ENCODE measurements at regions not wholly inside any gene's neighbourhood (a gene's known extent, or its start where the extent isn't known, plus 50 kb on each side); places are given as distances from the start of the nearest gene placed in this dataset.
A peak's percentile ranks its signal among the peaks of the same experiment; 100 is the strongest.
"Not testable (repeated sequence)": the region's sequence is repeated elsewhere in the genome, so short reads cannot be mapped to it uniquely, and the experiment has no call there.

GRCh38 chr15:21774760-21775159 lies 102.8 kb downstream of the POTEB start:
- not testable (repeated sequence) for ATAC-seq

GRCh38 chr15:21766524-21766923 lies 111.0 kb downstream of the POTEB start:
- not testable (repeated sequence) for ATAC-seq

DNA sequence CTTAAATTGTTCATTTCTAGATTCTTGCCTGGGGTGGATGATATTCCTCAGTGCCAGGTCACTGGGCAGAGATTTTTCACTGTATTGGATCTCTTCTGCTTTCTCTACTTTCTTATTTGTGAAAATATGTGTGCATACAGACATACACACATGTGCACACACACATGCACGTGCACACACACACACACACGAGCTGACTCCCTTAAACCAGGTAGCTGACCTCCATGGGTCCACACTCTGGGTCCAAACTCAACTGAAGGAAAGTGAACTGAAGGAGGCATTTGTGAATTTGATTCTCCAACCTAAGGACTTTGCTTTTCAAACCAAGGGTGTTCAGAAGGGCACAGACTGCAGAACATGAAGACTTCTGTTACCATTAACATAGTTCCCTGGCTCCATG lies 113.8 kb downstream of the POTEB start:
- ATAC-seq, result not testable (repeated sequence)

DNA sequence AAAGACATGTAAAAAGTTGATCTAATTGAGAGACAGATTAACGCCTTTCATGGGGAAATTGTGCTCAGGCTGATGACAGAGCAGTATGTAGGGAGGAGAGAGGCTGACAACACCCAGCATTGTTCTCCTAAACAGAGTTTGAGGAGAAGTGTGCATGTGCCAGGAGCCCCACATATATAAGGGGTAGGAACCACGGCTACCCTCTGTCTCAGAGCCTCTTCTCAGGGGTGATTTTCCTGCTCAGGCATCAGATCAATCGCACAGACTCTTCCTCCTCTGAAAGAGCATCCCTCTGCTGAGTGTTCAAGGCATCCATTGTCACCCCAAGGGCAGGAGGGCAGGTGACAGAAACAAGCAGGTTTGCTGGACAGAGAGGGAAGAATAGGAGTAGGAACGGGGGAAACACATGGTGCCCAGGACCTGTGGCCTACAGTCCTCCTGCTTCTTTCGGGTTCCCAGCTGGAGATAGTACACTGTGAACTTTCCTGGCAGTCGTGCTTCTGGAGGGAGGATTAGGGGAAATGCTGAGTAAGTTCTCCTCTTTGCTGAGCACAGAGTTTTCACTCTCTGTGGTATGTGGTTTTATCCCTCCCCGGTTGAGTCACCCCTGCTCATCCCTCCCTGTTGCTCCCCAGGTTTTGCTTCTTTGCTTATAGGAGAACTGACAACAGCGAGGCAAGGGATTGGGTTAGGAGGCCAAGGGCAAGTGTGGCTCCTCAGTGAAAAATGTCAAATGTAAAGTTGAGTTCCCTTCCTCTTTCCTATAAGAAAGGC lies 117.1 kb downstream of the POTEB start:
- ATAC-seq, result not testable (repeated sequence)

GRCh38 chr15:21759401-21760165 lies 118.0 kb downstream of the POTEB start:
- ATAC-seq, result not testable (repeated sequence)

DNA sequence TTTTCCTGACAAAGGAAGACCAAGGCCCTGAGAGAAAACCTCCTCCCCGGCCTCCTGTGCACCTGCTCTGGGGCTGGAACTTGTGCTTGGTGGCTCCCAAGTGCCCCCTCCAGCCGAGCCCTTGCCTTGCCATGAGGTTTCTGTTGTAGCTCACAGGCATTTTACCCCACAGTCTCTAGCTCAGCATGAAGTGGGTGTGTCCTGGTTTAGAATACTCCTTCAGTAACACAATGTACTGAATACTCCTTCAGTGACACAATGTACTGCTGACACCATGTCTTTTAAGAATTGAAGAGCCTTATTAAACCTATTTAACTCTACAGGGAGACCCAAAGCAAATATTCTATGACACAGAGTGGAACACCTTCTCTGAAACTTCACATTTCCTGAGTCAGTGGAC lies 123.7 kb downstream of the POTEB start:
- not testable (repeated sequence) for ATAC-seq

- not testable (repeated sequence) for ATAC-seq
Observed at GRCh38 chr15:21752124-21752957, 125.2 kb downstream of the POTEB start.

GRCh38 chr15:21749173-21749572 lies 128.4 kb downstream of the POTEB start:
- ATAC-seq, result not testable (repeated sequence)

- not testable (repeated sequence) for ATAC-seq
Observed at GRCh38 chr15:21744245-21744915, 133.2 kb downstream of the POTEB start.

GRCh38 chr15:21742067-21742466 lies 135.5 kb downstream of the POTEB start:
- ATAC-seq, result not testable (repeated sequence)

DNA sequence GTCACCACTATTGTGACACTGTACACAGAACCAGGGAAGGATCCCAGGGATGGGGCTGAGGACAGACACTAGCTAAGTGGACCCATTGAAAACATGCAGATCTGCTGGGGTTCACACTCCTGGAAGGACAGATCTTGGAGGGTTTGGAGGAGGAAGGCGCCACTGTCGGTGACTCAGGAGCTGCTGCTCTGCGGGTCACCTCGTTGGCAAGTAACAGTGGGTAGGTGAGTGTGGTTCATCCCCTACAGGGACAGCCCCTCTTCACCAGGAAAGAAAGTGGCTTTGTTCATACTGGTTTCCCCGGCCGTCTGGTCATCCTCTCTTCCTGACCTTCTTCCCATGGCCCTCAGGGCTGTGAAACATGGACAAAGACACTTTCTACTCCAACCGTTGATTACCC lies 139.5 kb downstream of the POTEB start:
- not testable (repeated sequence) for ATAC-seq

GRCh38 chr15:21736443-21736842 lies 141.1 kb downstream of the POTEB start:
- ATAC-seq, result not testable (repeated sequence)

DNA sequence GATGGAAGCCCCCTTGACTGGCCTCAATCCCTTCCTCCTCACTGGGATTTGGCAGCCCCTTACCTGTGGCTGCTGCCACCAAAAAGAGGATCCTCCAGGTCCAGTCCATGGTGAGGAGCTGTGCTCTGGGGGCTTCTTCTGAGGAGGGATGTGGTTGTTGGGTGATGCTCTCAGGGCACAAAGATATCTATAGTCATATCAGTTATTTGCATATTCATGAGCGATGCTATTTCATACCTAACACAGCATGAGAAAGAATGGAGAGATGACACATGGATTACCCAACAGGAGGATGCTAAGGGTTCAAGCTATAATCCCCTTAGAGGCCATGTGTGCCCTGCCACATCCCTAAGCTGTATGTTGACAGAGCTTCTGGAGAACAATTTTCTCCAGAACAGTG lies 141.7 kb downstream of the POTEB start:
- not testable (repeated sequence) for ATAC-seq

- ATAC-seq, result not testable (repeated sequence)
Observed at GRCh38 chr15:21735368-21735767, 142.2 kb downstream of the POTEB start.

DNA sequence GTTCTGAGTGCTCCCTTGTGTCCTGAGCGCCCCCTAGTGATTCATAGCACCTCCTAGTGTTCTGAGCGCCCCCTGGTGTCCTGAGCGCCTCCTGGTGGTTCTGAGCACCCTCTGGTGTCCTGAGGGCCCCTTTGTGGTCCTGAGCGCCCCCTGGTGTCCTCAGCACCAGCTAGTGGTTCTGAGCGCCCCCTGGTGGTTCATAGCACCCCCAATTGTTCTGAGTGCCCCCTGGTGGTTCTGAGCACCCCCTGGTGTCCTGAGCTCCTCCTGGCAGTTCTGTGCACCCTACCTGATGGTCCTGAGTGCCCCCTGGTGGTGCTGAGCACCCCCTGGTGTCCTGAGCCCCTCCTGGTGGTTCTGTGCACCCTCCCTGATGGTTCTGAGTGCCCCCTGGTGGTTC lies 146.0 kb downstream of the POTEB start:
- not testable (repeated sequence) for ATAC-seq

DNA sequence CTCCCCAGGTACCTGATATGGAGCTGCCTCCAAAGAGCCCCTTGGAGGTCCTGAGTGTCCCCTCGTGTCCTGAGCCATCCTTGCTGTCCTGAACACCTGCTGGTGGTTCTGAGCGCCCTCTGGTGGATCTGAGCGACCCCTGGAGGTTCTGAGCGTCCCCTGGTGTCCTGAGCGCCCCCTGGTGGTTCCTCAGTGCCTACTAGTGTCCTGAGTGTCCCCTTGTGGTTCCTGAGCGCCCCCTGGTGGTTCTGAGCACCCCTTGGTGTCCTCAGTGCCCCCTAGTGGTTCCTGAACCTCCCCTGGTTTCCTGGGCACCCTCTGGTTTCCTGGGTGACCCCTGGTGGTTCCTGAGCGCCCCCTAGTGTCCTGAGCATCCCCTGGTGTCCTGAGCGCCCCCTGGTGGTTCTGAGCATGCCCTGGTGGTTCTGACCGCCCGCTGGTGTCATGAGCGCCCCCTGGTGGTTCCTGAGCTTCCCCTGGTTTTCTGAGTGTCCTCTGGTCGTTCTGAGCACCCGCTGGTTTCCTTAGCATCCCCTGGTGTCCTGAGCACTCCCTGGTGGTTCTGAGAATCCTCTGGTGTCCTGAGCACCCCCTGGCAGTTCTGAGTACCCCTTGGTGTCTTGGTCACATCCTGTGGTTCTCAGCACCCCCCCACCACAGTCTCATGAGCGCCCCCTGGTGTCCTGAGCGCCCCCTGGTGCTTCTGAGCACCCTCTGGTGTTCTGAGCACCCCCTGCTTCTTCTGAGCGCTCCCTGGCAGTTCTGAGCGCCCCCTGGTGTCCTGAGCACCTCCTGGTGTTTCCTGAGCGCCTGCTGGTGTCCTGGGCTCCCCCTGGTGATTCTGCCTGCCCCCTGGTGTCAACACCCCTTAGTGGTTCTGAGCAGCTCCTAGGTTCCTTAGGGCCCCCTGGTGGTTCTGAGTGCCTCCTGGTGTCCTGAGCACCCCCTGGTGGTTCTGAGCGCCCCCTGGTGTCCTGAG lies 146.8 kb downstream of the POTEB start:
- ATAC-seq, result peak; percentile 80

- ATAC-seq, result not testable (repeated sequence)
Observed at GRCh38 chr15:21724988-21725387, 152.5 kb downstream of the POTEB start.

DNA sequence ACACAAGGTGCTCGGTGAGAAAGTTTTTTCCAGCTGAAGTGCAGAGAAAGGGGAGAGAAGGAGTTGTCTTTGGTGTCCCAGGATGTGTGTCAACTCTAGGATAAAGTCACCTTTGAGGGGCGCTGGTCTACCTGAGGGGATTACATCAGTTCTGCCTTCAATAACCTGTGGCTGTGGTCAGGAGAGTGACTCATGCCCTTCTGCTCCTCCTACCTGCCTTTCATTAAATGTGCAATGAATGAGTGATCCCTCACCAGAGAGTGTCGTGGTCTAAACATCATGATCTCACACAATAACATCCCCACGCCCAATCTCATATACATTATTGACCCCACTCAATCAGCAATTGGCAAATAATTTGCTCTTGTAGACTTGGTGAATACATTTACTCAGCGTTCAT lies 156.4 kb downstream of the POTEB start:
- ATAC-seq, result not testable (repeated sequence)

DNA sequence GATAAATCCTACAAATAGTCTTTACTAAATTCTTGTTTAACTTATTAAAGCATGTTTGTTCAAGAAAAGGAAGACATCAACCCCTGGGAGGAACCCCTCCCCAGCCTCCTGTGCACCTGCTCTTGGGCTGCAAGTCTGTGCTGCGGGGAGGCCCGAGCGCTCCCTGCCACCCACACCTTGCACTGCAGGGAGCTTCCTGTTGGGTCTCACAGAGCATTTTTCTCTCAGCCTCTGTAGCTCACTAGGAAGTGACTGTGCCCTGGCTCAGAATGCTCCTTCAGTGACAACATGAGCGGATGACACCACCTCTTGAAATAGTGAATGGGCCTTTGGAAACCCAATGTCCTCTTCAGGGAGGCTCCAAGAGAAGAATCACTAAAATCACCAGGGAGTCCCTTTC lies 158.8 kb downstream of the POTEB start:
- ATAC-seq, result peak; percentile 44

DNA sequence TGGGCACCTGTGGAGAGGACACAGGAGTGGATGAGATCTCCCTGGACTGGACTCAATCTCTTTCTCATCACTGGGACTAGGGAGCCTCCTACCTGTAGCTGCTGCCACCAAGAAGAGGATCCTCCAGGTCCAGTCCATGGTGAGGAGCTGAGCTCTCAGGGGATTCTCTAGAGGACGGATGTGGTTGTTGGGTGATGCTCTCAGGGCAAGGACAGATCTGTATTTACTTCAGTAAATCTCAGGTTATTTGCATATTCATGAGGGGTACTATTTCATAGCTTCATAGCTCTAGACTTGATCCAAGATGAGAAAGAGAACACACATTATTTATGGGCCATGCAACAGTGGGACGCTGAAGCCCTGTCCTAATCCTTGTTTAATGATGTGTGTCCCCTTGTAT lies 159.4 kb downstream of the POTEB start:
- ATAC-seq, result peak; percentile 61

DNA sequence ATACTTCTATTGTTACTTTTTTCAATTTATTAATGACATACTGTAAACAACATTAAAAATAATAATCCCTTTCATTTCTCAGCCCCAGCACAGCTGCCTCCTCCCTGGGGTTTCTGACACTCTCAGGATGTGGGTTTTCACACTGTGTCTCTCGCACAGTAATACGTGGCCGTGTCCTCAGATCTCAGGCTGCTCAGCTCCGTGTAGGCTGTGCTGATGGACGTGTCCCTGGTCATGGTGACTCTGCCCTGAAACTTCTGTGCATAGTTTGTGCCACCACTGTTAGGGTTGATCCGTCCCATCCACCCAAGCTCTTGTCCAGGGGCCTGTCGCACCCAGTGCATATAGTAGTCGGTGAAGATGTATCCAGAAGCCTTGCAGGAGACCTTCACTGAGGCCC lies 159.9 kb downstream of the POTEB start:
- ATAC-seq, result not testable (repeated sequence)

Data from esophagus mucosa (tissue), 1 donor.